ENCODE measurements at regions not wholly inside any gene's neighbourhood (a gene's known extent, or its start where the extent isn't known, plus 50 kb on each side); places are given as distances from the start of the nearest gene placed in this dataset.

- H3K4me1 Mint-ChIP-seq: no peaks in the 10 kb centered on the region
- H3K27ac ChIP-seq (ENCODE audit: low read length in 2 of 2): no peak overlapping the region
- H3K79me2 ChIP-seq (ENCODE audit: control insufficient read depth, insufficient read depth, low read length): no peaks in the 10 kb centered on the region
- no peaks in the 10 kb centered on the region for H3K4me1 ChIP-seq (ENCODE audit: control insufficient read depth in 2 of 2, insufficient read depth in 2 of 2, low read length in 2 of 2)
- no peak overlapping the region for H3K4me3 ChIP-seq (ENCODE audit: control extremely low read depth in 1 of 5, extremely low read depth in 1 of 5, insufficient read depth in 1 of 5, low read depth in 2 of 5, low read length in 4 of 5)
- H3K27ac Mint-ChIP-seq: no peak overlapping the region
- CTCF ChIA-PET: no interaction called here
- no peaks in the 10 kb centered on the region for H4K20me1 ChIP-seq (ENCODE audit: control insufficient read depth, insufficient read depth, low read length, poor library complexity, severe bottlenecking)
- H2AFZ ChIP-seq (ENCODE audit: insufficient read depth, low read depth, low read length, poor library complexity, severe bottlenecking): no peak overlapping the region
- POLR2A ChIA-PET: no interaction called here
- H3K27me3 ChIP-seq (replicated peaks in 1 of 4; ENCODE audit: control extremely low read depth in 1 of 4, control insufficient read depth in 3 of 4, insufficient read depth in 4 of 4, low read length in 3 of 4): no peaks in the 10 kb centered on the region
- WGBS (ENCODE audit: insufficient coverage): 80% methylated on average over 2 of the region's 4 CpGs
- no peaks in the 10 kb centered on the region for H3K9me3 ChIP-seq (ENCODE audit: control extremely low read depth in 1 of 3, control insufficient read depth in 2 of 3, insufficient read depth in 1 of 3, low read length in 2 of 3)
- H3K4me3 Mint-ChIP-seq: no peak overlapping the region
- DNase-seq (no peak), ATAC-seq (ENCODE audit: low read depth) (no peak)
- no peak for TF ChIP-seq EZH2 (IDR thresholded peaks at IDR 0.05; ENCODE audit: borderline replicate concordance, insufficient read depth, low read depth, low read length, poor library complexity, severe bottlenecking)
- TF ChIP-seq CTCF (IDR thresholded peaks at IDR 0.05): no peak
- intact Hi-C loops (cut with micrococcal nuclease): no loop called here
- no peaks in the 10 kb centered on the region for H3K36me3 ChIP-seq (replicated peaks in 1 of 2; ENCODE audit: control extremely low read depth in 1 of 2, control insufficient read depth in 1 of 2, extremely low read depth in 1 of 2, insufficient read depth in 2 of 2, low read length in 1 of 2)
- no peak overlapping the region for H3K4me2 ChIP-seq (replicated peaks; ENCODE audit: low read depth, low read length, poor library complexity, severe bottlenecking)
- no peaks in the 10 kb centered on the region for H3K9me3 Mint-ChIP-seq (ENCODE audit: insufficient read depth)
- H3K27me3 Mint-ChIP-seq: no peaks in the 10 kb centered on the region
- no peak overlapping the region for H3K9ac ChIP-seq (ENCODE audit: low read length)
These were observed 79.1 kb downstream of the ARRDC4 start for GRCh38 chr15:98039596-98039995.

DNA sequence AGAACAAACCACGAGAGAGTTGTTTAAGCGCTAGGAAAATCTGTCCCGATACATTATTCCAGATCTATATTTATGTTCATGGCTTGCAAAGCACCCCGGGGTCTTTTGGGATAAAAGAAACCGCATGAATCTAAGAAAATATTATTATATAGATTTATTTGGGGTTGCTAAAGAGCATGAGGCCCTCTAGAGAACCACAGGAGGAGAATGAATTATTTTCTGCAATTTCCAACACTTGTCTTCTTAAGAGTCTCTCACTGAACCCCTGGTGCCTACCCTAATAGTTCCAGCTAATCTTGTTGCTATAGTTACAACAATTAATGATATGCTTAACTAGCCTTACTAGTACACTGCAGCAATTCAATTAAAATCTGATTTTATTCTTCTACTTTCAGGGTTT is 79.6 kb downstream of the ARRDC4 start:
- CTCF ChIA-PET: no interaction called here
- H3K27ac Mint-ChIP-seq: no peak overlapping the region

More for the DNA sequence above, 79.6 kb downstream of the ARRDC4 start:
- no peak overlapping the region for H3K4me3 ChIP-seq (ENCODE audit: control extremely low read depth in 1 of 5, extremely low read depth in 1 of 5, insufficient read depth in 1 of 5, low read depth in 2 of 5, low read length in 4 of 5)
- no peaks in the 10 kb centered on the region for H3K4me1 ChIP-seq (ENCODE audit: control insufficient read depth in 2 of 2, insufficient read depth in 2 of 2, low read length in 2 of 2)
- TF ChIP-seq EZH2 (IDR thresholded peaks at IDR 0.05; ENCODE audit: borderline replicate concordance, insufficient read depth, low read depth, low read length, poor library complexity, severe bottlenecking) (no peak), CTCF (IDR thresholded peaks at IDR 0.05) (no peak)
- intact Hi-C loops (cut with micrococcal nuclease): no loop called here
- ATAC-seq (ENCODE audit: low read depth): no peak
- no peaks in the 10 kb centered on the region for H3K4me1 Mint-ChIP-seq
- H3K27me3 Mint-ChIP-seq: no peaks in the 10 kb centered on the region
- H3K27ac ChIP-seq (ENCODE audit: low read length in 2 of 2): no peak overlapping the region
- no peaks in the 10 kb centered on the region for H3K79me2 ChIP-seq (ENCODE audit: control insufficient read depth, insufficient read depth, low read length)
- H3K4me2 ChIP-seq (replicated peaks; ENCODE audit: low read depth, low read length, poor library complexity, severe bottlenecking): no peak overlapping the region
- H3K9ac ChIP-seq (ENCODE audit: low read length): no peak overlapping the region
- H3K9me3 ChIP-seq (ENCODE audit: control extremely low read depth in 1 of 3, control insufficient read depth in 2 of 3, insufficient read depth in 1 of 3, low read length in 2 of 3): no peaks in the 10 kb centered on the region
- H4K20me1 ChIP-seq (ENCODE audit: control insufficient read depth, insufficient read depth, low read length, poor library complexity, severe bottlenecking): no peaks in the 10 kb centered on the region
- H3K27me3 ChIP-seq (replicated peaks in 1 of 4; ENCODE audit: control extremely low read depth in 1 of 4, control insufficient read depth in 3 of 4, insufficient read depth in 4 of 4, low read length in 3 of 4): no peaks in the 10 kb centered on the region
- POLR2A ChIA-PET: no interaction called here
- no peak overlapping the region for H2AFZ ChIP-seq (ENCODE audit: insufficient read depth, low read depth, low read length, poor library complexity, severe bottlenecking)
- H3K9me3 Mint-ChIP-seq (ENCODE audit: insufficient read depth): no peaks in the 10 kb centered on the region
- no peak overlapping the region for H3K4me3 Mint-ChIP-seq
- DNase-seq: no peak
- no CpG with 5 or more reads among the region's 5 CpGs for WGBS (ENCODE audit: insufficient coverage)
- H3K36me3 ChIP-seq (replicated peaks in 1 of 2; ENCODE audit: control extremely low read depth in 1 of 2, control insufficient read depth in 1 of 2, extremely low read depth in 1 of 2, insufficient read depth in 2 of 2, low read length in 1 of 2): no peaks in the 10 kb centered on the region
